ENCODE measurements at regions not wholly inside any gene's neighbourhood (a gene's known extent, or its start where the extent isn't known, plus 50 kb on each side); places are given as distances from the start of the nearest gene placed in this dataset.

- DNase-seq, result no peak
These were observed 245.5 kb downstream of the PHLDA1 start for GRCh38 chr12:75786070-75786469.

GRCh38 chr12:75784591-75784990 is 247.0 kb downstream of the PHLDA1 start:
- peak; percentile 89 for DNase-seq

- no peak for DNase-seq
These were observed 248.3 kb downstream of the PHLDA1 start for GRCh38 chr12:75783093-75783877.

- DNase-seq, result no peak
These were observed 249.5 kb downstream of the PHLDA1 start for GRCh38 chr12:75782069-75782581.

GRCh38 chr12:75781532-75782046 is 250.0 kb downstream of the PHLDA1 start:
- DNase-seq, result no peak

GRCh38 chr12:75779891-75780496 is 251.6 kb downstream of the PHLDA1 start:
- DNase-seq, result no peak

GRCh38 chr12:75774261-75775052 is 257.1 kb downstream of the PHLDA1 start:
- no peak for DNase-seq

GRCh38 chr12:75773377-75773776 is 258.2 kb downstream of the PHLDA1 start:
- no peak for DNase-seq

GRCh38 chr12:75771023-75771422 is 259.6 kb upstream of the KRR1 start:
- DNase-seq, result no peak

- no peak for DNase-seq
These were observed 256.5 kb upstream of the KRR1 start for GRCh38 chr12:75767957-75768356.

GRCh38 chr12:75766263-75767160 is 255.1 kb upstream of the KRR1 start:
- DNase-seq, result no peak

GRCh38 chr12:75765170-75766059 is 254.0 kb upstream of the KRR1 start:
- no peak for DNase-seq

- no peak for DNase-seq
These were observed 252.9 kb upstream of the KRR1 start for GRCh38 chr12:75764091-75764841.

GRCh38 chr12:75760573-75761294 is 249.3 kb upstream of the KRR1 start:
- no peak for DNase-seq

- DNase-seq, result no peak
These were observed 248.6 kb upstream of the KRR1 start for GRCh38 chr12:75759842-75760572.

- DNase-seq, result no peak
These were observed 247.8 kb upstream of the KRR1 start for GRCh38 chr12:75759196-75759595.

GRCh38 chr12:75756771-75757170 is 245.4 kb upstream of the KRR1 start:
- DNase-seq, result no peak

- no peak for DNase-seq
These were observed 244.7 kb upstream of the KRR1 start for GRCh38 chr12:75756111-75756510.

GRCh38 chr12:75754698-75755097 is 243.3 kb upstream of the KRR1 start:
- DNase-seq, result no peak
